A172 (cell line): ENCODE measurements at regions not wholly inside any gene's neighbourhood (a gene's known extent, or its start where the extent isn't known, plus 50 kb on each side); places are given as distances from the start of the nearest gene placed in this dataset.
"Not testable (repeated sequence)": the region's sequence is repeated elsewhere in the genome, so short reads cannot be mapped to it uniquely, and the experiment has no call there.

Experiments
- DNase-seq: peaks from one replicate; pipeline ENCODE4 v3.0.0-alpha.2; 2015; ENCODE audit warnings: low spot score

- DNase-seq = no peak
Measured at GRCh38 chr4:173765751-173766150, 235.7 kb upstream of the HAND2 start.

GRCh38 chr4:173763389-173763788, 233.4 kb upstream of the HAND2 start:
- peak; percentile 8 for DNase-seq

DNA sequence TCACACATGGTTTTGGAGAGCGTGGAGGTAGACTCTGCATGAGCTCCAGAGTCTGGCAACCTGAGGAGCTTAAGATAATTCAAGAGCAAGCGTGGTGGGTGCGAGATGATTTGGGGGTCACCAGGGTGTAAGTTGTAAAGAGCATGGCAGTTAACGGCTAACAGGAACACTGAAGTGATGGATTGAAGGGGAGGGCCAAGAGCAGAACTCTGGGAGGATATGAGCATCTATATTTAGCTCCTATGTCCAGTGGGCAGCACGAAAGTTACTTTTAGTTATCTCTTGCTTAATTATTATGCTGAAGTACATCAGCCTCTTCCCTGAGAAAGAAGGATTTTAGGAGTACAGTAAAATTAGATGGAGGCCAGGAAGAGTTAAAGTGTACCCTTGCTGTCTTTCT, 231.9 kb upstream of the HAND2 start:
- no peak for DNase-seq

- no peak for DNase-seq
Measured at GRCh38 chr4:173761236-173761635, 231.2 kb upstream of the HAND2 start.

DNA sequence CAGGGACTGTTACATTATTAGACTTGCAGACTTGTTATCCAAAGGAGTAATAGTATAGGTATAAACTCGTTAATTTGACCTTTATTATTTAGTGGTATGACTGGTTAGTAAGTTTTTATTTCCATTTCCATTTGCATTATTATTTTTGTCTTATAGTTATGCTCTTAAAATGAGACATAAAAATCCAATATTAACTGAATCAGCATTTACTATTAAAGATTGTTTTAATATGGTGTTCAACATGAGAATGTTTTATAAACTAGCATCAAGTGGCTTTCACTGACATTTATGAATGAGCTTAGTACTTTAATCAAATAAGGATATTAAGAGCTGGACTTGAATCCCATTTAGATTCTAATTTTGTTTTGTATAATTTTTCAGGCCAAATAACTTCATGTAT, 228.1 kb upstream of the HAND2 start:
- no peak for DNase-seq

DNA sequence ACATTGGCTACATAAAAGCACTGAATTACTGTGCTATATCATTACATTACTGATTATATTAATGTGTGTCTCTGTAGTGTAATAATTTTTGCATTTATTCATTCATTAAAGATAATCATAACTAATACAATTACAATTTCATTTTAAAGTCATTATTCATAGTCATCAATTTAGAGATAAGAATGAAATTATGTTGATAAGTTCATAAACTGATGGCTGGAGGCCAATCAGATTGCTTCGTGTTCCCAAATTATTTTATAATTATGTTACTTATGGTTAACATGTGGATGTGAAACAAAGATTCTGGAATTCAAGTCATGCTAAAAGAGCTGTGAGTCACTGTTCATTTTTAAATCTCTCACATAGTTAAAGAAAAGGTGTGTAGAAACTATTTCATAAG, 223.4 kb upstream of the HAND2 start:
- DNase-seq = no peak

DNA sequence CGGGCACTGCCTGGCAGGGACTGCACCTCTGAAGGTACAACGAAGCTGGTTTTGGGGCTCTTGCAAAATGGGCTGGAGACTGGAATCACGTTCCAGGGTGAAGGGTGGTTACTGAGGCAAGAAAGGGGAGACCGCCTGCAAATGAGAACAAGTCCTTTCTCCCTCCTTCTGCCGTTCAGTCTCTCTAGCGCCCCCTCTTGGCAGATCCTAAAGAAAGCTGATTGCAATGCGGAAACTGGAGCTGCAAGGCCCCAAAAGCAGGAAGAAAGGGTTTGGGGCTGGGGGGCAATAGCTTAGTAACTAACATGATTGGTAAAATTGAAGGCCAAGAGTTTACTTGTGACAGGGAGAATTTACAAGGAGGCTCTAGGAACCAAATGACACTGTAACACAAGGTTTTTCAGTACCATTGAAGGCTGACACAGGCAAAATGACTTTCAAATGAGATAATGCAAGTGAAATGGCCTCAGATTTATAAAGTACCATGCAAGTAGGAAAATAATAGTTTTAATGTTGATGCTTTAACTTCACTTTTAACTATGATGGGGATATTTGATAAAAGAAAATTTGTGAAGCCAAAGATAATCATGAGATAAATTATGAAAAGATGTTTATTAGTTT, 222.7 kb upstream of the HAND2 start:
- DNase-seq = peak; percentile 19

GRCh38 chr4:173748353-173748752, 218.3 kb upstream of the HAND2 start:
- DNase-seq = no peak

DNA sequence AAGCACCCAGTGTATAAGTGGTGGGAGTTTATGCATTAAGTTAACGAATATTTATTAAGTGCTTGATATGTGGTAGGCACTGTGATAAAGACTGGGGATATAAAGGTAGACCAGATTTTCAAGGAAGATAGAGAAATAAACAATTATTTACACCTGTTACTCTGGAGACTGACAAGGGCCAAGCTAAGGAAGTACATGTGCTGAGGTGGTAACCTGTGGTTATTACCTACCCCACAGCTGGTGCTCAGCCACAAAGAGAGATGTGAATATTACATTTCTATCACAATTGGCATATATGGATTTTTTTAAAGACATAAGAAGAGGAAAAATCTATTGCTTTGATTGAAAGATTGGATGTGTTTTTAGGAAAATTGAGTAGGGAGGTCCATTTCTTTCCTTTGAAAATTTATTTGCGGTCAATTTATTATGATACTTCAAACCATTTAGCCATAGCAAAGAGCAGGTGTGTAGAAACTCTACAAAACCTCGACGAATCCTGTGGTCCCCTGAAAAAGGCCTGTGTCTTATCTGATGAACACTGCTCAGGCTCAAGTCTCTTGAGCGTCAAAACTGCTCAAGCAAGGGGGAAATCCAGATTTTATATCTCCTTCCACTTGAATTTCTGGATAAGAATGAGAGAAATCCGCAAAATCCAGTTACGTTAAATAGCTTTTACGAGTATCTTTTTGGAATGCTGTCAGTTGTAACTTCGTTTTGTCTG, 217.7 kb upstream of the HAND2 start:
- no peak for DNase-seq

DNA sequence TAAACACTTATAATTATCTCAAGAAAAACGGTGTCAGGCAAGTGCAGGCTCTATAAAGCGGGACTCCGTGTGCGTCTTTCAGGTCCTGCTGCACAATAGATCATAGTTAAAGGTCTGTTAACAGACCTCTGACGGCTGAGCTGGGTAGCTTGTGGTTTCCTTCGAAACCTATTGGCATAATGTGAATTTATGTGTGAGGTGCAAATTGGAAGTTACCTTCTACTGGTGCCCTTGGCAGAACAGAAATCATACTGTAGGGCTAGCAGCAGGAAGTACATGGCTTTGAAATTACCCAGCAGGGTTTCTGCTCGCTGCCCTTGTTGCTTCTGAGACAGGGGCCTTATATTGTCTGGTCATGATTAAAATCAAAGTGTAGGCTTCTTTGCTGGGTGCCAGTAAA, 216.4 kb upstream of the HAND2 start:
- no peak for DNase-seq

DNA sequence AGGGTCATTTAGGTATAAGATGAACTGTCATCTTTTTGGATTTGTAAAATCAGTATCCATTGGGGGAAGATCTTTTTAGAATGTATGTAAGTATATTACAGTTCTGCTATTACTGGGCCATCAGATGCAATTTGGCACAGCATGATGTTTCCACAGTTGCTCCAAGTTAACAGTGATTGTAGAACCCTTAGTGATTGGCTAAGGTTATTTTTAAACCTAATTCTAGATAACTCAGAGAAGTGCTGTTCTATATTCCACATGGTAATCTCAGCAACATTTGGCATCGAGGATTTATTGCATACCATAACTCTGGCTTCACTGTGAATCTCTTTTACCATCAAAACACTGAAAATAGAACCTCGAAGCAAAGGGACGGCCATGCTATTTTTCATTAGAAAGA, 215.7 kb upstream of the HAND2 start:
- DNase-seq = no peak

GRCh38 chr4:173736840-173737239, 206.8 kb upstream of the HAND2 start:
- DNase-seq = no peak

GRCh38 chr4:173735585-173735984, 205.6 kb upstream of the HAND2 start:
- no peak for DNase-seq

- no peak for DNase-seq
Measured at GRCh38 chr4:173735049-173735448, 205.0 kb upstream of the HAND2 start.

- DNase-seq = no peak
Measured at GRCh38 chr4:173731257-173731656, 201.2 kb upstream of the HAND2 start.

- no peak for DNase-seq
Measured at GRCh38 chr4:173722075-173722474, 192.0 kb upstream of the HAND2 start.

DNA sequence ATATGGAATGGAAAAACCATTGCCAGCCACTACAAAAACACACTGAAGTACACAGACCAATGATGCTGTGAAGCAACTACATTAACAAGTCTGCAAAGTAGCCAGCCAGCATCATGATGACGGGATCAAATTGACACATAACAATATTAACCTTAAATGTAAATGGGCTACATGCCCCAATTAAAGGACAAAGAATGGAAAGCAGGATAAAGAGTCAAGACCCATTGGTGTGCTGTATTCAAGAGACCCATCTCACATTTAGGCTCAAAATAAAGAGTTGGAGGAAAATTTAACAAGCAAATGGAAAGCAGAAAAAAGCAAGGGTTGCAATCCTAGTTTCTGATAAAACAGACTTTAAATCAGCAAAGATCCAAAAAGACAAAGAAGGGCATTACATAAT, 188.5 kb upstream of the HAND2 start:
- DNase-seq = not testable (repeated sequence)

DNA sequence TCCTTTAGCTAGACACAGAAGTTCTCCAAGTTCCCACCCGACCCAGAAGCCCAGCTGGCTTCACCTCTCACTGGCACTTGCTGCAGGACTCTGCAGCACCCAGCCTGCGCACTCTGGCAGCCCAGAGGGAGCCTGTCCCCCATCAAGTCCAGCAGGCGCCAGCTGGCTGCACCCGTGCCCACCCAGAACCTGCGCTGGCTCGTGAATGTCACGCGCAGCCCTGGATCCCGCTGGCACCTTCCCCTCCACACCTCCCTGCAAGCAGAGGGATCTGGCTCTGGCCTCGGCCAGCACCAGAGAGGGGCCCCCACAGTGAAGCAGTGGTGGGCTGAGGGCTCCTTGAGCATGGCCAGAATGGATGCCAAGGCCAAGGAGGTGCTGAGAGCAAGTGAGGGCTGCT, 187.6 kb upstream of the HAND2 start:
- DNase-seq = no peak

- DNase-seq = no peak
Measured at GRCh38 chr4:173714456-173714855, 184.4 kb upstream of the HAND2 start.

DNA sequence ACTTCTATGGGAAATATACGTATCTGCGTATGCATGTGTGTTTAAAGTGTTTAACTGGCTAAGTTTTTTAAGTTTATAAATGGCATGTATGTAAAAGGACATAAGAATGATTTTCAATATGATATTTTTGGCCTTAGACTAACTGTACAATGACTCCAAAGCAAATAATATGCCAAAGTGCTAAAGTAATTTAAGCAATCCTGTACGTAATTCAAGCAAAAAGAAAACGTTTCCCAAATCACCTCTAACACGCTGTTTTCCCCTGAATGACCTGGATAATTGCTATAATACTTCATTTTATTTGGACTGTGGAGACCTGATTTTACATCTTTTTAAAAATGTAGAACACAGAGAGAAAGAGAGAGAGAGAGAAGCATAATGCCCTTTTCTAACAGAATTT, 183.0 kb upstream of the HAND2 start:
- no peak for DNase-seq

GRCh38 chr4:173707658-173708419, 177.8 kb upstream of the HAND2 start:
- DNase-seq = no peak

DNA sequence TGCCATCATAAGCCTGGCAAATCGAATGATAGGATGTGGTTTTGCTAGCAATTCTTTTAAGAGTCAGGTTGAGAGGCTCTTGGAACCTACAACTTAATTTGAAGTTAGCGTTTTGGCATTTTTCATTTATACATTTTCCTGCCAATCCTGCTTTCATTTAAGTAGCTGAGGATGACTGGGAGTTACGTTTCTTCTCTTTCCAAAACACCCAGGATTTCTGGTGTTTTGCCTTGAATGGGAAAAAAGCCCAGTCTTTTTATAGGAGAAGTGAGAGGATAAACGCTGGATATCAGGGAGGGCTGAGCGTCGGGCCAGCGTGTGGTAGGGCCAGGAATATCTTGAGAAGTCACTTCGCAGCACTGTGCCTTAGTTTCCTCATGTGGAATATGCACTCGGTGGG, 174.2 kb upstream of the HAND2 start:
- no peak for DNase-seq

DNA sequence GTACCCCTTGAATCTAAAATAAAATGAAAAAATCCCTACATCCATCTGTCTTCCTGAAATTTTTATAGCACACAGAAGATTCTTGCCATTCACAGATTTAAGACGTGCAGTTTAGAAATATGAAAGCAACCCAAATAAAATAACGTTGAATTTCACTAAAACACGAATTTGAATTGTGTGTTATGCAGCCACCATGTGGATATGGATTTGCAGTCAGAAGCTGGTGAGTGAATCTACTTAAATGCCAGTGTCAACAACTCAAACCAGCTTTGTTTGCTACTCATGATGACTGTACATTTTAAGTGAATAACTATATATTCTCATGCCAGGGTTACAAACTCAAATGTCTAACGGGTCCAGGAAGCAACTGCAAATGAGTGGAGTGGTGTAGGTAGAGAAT, 173.0 kb upstream of the HAND2 start:
- no peak for DNase-seq
